AG09309 (cell line): ENCODE measurements at regions not wholly inside any gene's neighbourhood (a gene's known extent, or its start where the extent isn't known, plus 50 kb on each side); places are given as distances from the start of the nearest gene placed in this dataset.

Source experiments
- DNase-seq: peaks from one replicate; pipeline ENCODE4 v3.0.0-alpha.2; 2010; ENCODE audit warnings: low read depth
- H3K4me3 ChIP-seq: 2 replicates; pipeline ENCODE4 v1.5.1; 2011; ENCODE audit warnings: mild to moderate bottlenecking, low read depth, low read length, moderate library complexity; ENCODE audit not compliant: control insufficient read depth
- TF ChIP-seq, protein P1 (sequence below): IDR thresholded peaks from 2 replicates; pipeline ENCODE4 v1.5.1; 2011; ENCODE audit warnings: mild to moderate bottlenecking, low read depth, low read length, inconsistent platforms; ENCODE audit not compliant: insufficient read depth, control insufficient read depth; ENCODE audit errors: missing control alignments

DNA sequence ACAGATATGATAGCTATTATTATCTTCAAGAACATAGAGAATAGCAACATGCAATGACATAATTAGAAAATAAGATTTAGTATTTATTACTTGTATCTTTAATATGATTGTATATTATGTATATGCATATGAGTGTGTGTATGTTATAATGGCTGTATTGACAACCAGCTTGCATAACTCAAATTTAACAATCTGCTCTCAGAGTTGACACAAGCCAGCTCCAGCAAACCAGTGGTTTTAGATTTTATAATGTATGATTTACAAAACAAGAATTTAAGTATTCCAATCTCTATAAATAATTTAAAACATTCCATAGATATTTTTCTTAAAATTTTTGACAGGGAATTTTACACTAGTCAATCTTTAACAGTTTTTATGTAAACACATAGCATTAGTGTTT is 935.9 kb upstream of the EPHA5 start:
- TF ChIP-seq, protein P1, sequence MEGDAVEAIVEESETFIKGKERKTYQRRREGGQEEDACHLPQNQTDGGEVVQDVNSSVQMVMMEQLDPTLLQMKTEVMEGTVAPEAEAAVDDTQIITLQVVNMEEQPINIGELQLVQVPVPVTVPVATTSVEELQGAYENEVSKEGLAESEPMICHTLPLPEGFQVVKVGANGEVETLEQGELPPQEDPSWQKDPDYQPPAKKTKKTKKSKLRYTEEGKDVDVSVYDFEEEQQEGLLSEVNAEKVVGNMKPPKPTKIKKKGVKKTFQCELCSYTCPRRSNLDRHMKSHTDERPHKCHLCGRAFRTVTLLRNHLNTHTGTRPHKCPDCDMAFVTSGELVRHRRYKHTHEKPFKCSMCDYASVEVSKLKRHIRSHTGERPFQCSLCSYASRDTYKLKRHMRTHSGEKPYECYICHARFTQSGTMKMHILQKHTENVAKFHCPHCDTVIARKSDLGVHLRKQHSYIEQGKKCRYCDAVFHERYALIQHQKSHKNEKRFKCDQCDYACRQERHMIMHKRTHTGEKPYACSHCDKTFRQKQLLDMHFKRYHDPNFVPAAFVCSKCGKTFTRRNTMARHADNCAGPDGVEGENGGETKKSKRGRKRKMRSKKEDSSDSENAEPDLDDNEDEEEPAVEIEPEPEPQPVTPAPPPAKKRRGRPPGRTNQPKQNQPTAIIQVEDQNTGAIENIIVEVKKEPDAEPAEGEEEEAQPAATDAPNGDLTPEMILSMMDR, result no peak
- H3K4me3 ChIP-seq, result no peak overlapping the region
- no peak for DNase-seq

DNA sequence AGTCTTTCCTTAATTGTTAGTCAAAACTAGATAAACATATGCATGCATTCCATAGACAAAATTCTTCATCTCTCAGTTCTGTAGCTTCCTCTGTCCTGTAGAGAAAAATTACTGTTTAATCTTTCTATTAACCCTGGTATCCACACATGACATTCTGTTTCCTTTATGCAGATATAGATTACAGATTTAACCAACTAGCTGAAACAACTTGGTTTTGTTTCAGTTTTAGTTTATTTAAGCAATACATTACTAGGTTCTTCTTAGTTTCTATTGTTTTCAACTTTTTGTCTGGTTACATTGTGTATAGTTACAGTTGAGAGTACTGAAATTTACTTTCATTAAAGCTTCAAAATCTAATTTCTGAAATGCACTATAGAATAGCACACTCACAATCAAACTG is 933.9 kb upstream of the EPHA5 start:
- no peak for DNase-seq
- TF ChIP-seq, protein P1, result no peak
- H3K4me3 ChIP-seq, result no peak overlapping the region

- DNase-seq, result no peak
- no peak overlapping the region for H3K4me3 ChIP-seq
- TF ChIP-seq, protein P1, result no peak
These were observed 932.3 kb upstream of the EPHA5 start for GRCh38 chr4:66602622-66603021.

GRCh38 chr4:66591968-66592367 is 921.7 kb upstream of the EPHA5 start:
- DNase-seq, result no peak
- H3K4me3 ChIP-seq, result no peak overlapping the region
- TF ChIP-seq, protein P1, result no peak

DNA sequence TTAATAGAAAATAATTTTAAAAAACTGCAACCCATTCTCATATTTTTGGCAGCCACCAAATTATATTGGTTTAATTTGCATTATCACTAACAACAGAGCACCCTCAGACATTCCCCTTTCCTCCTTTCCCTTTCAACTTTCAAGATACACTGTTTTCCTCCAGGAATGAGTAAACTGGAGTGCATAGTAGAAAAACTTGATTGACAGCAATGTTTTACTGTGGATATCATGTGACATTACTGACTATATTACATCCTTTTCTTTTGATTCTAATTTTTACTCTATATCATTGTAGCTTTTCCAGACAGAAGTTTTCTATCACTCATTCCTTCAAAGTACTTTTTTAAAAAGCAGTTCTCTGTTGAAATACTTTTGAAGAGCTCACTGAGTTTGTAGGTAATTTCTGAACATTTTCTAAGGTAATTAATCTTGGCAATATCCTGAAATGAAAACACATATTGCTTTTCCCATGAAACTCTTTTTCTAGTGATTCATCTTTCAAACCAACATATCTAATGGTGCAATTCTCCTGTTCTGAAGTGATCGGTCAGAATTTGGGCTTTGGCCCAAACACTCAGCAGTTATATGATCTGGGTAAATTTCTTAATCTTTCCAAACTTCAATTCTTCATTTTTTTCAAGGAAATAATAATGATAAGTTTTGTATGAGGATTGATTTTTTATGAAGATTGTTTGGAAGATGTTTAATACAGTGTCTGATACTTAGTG is 920.4 kb upstream of the EPHA5 start:
- TF ChIP-seq, protein P1, result no peak
- DNase-seq, result peak; percentile 42
- no peak overlapping the region for H3K4me3 ChIP-seq

DNA sequence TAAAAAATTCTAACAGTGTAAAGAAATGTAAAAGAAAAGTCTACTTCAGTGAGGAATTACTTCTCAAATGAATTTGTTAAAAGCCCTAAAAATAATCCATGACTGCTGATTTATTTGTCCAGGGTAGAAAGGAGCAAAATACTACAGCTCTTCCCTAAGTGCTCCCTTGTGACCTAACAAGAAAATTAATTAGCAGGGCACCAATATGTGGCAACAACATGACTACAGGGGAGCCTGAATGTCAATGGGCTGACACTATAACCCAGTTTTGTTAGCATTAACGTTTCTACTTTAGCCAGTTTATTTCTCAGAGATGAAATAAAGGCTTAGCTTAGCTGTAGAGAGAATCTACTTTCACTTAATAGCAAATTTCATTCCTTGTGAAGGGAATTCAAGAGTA is 918.9 kb upstream of the EPHA5 start:
- TF ChIP-seq, protein P1, result no peak
- H3K4me3 ChIP-seq, result no peak overlapping the region
- DNase-seq, result no peak
